ENCODE measurements at regions not wholly inside any gene's neighbourhood (a gene's known extent, or its start where the extent isn't known, plus 50 kb on each side); places are given as distances from the start of the nearest gene placed in this dataset.
"Not testable (repeated sequence)": the region's sequence is repeated elsewhere in the genome, so short reads cannot be mapped to it uniquely, and the experiment has no call there.

DNA sequence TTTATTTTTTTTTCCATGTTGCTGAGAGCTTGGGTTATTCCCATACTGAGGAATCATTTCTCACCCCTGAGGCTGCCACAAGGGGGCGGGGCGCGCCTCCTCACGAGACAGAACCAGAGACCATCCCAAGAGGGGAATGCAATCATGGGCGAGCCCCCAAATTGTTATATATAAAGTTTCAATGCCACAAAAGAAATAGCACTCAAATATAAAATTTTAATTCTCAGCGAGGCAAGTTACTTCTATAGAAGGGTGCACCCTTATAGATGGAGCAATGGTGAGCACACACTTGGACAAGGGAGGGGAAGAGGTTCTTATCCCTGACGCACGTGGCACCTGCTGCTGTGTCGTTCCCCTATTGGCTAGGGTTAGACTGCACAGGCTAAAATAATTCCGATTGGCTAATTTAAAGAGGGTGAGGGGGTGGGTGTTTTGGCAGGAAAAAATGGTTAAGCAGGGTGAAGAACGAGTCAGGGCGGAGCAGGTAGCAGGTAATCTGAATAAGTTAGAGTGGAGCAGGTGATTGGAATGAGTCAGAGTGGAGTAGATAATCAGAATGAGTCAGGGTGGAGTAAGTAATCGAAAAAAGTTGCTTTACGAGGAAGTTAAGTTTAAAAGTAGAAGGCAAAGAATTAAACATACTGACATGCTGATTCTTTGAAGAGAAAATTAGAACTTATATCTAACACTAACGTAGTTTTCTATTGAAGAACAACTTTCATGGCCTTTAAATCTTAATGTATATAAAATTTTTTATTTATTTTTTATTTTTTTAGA lies 177.5 kb downstream of the MTCL1 start:
- ATAC-seq (ENCODE audit: low FRiP score in 2 of 2) = no peak

DNA sequence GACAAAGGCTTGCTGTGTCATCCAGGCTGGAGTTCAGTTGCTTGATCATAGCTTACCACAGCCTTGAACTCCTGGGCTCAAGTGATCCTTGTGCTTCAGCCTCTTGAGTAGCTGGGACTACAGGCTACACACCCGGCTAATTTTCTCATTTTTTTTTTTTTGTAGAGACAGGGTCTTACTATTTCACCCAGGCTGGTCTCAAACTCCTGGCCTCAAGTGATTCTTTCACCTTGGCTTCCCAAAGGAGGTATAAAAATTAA lies 178.0 kb downstream of the MTCL1 start:
- no peaks in the 10 kb centered on the region for H3K4me1 ChIP-seq
- H3K27me3 ChIP-seq = no peaks in the 10 kb centered on the region
- no peak overlapping the region for H3K4me3 ChIP-seq
- ATAC-seq (ENCODE audit: low FRiP score in 2 of 2) (no peak), DNase-seq (no peak)
- H3K27ac ChIP-seq = no peak overlapping the region
- TF ChIP-seq, protein P1, sequence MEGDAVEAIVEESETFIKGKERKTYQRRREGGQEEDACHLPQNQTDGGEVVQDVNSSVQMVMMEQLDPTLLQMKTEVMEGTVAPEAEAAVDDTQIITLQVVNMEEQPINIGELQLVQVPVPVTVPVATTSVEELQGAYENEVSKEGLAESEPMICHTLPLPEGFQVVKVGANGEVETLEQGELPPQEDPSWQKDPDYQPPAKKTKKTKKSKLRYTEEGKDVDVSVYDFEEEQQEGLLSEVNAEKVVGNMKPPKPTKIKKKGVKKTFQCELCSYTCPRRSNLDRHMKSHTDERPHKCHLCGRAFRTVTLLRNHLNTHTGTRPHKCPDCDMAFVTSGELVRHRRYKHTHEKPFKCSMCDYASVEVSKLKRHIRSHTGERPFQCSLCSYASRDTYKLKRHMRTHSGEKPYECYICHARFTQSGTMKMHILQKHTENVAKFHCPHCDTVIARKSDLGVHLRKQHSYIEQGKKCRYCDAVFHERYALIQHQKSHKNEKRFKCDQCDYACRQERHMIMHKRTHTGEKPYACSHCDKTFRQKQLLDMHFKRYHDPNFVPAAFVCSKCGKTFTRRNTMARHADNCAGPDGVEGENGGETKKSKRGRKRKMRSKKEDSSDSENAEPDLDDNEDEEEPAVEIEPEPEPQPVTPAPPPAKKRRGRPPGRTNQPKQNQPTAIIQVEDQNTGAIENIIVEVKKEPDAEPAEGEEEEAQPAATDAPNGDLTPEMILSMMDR (IDR thresholded peaks at IDR 0.05) = no peak
- TF ChIP-seq EP300 (IDR thresholded peaks at IDR 0.05) (no peak), POLR2AphosphoS5 (IDR thresholded peaks at IDR 0.05) (no peak), POLR2A (IDR thresholded peaks at IDR 0.05) (no peak)
- H3K36me3 ChIP-seq = no peaks in the 10 kb centered on the region
- H3K9me3 ChIP-seq = peaks cover 0 to 27% (median 12%) of the 10 kb centered on the region in 4 donors
- WGBS, 2 donors = 88 to 96% methylated on average over 1 of the region's 1 CpG

More for the DNA sequence above, 177.5 kb downstream of the MTCL1 start:
- H3K4me1 ChIP-seq = no peaks in the 10 kb centered on the region
- H3K27ac ChIP-seq = no peak overlapping the region
- no peak for TF ChIP-seq POLR2AphosphoS5 (IDR thresholded peaks at IDR 0.05)
- H3K36me3 ChIP-seq = no peaks in the 10 kb centered on the region
- 79 to 83% methylated on average over 15 of the region's 15 CpGs for WGBS, 2 donors
- H3K9me3 ChIP-seq = peaks cover 0 to 27% (median 12%) of the 10 kb centered on the region in 4 donors
- DNase-seq = peak in 1 of 2 donors; percentile 26
- no peak overlapping the region for H3K4me3 ChIP-seq
- H3K27me3 ChIP-seq = no peaks in the 10 kb centered on the region

GRCh38 chr18:8887877-8888276 lies 182.5 kb downstream of the MTCL1 start:
- peaks cover 0 to 10% (median 7%) of the 10 kb centered on the region in 4 donors for H3K9me3 ChIP-seq
- not testable (repeated sequence) for H3K4me1 ChIP-seq; H3K27ac ChIP-seq; H3K27me3 ChIP-seq; H3K36me3 ChIP-seq; ATAC-seq (ENCODE audit: low FRiP score in 2 of 2); DNase-seq; H3K4me3 ChIP-seq
- WGBS, 2 donors = 85 to 89% methylated on average over 2 of the region's 2 CpGs

DNA sequence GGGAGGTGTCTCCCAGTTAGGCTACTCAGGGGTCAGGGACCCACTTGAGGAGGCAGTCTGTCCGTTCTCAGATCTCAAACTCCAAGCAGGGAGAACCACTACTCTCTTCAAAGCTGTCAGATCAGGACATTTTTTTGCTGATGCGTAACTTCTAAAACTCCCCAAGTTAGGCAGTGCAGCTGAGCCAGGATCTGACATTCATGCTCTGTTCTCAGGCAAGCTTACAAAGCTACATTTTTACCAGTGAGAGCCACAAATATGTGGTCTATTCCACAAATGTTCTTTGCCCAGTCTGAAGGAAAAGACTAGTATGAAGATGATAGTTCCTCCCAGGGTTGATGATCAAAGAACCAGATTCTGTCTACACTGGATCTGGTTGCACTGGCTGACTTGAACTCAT lies 184.1 kb downstream of the MTCL1 start:
- Histone ChIP-seq H3K9me3 (no peaks in the 10 kb centered on the region), H3K36me3 (no peaks in the 10 kb centered on the region), H3K27me3 (no peaks in the 10 kb centered on the region), H3K27ac (no peak overlapping the region), H3K4me1 (no peaks in the 10 kb centered on the region), H3K4me3 (no peak overlapping the region)
- WGBS, 2 donors = 71 to 89% methylated on average over 2 of the region's 2 CpGs
- TF ChIP-seq EP300 (IDR thresholded peaks at IDR 0.05) (no peak), POLR2AphosphoS5 (IDR thresholded peaks at IDR 0.05) (no peak), POLR2A (IDR thresholded peaks at IDR 0.05) (no peak)
- TF ChIP-seq, protein P1 (IDR thresholded peaks at IDR 0.05) = no peak
- ATAC-seq (ENCODE audit: low FRiP score in 2 of 2) (no peak), DNase-seq (no peak)

DNA sequence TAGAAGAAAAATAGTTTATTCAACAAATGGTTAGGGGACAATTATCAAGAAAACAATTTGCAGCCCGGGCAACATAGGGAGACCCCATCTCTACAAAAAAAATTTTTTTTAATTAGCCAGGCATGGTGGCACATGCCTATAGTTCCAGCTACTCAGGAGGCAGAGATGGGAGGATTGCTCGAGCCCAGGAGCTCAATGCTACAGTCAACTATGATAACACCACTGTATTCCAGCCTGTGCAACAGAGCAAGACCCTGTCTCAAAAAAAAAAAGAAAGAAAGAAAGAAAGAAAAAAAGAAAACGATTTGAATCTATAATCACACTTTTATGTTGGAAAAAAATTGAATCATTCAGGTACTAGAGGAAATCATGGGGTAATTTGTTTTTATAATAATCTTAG lies 185.1 kb downstream of the MTCL1 start:
- not testable (repeated sequence) for H3K27me3 ChIP-seq; H3K9me3 ChIP-seq; DNase-seq; H3K4me3 ChIP-seq; H3K27ac ChIP-seq; H3K36me3 ChIP-seq; ATAC-seq (ENCODE audit: low FRiP score in 2 of 2); H3K4me1 ChIP-seq
- whole genome bisulfite sequencing, 2 donors = 64 to 67% methylated on average over 3 of the region's 3 CpGs

GRCh38 chr18:8890957-8891464 lies 185.7 kb downstream of the MTCL1 start:
- DNase-seq = no peak
- TF ChIP-seq POLR2A (IDR thresholded peaks at IDR 0.05) = no peak
- TF ChIP-seq, protein P1 (IDR thresholded peaks at IDR 0.05) = no peak
- no peak for TF ChIP-seq EP300 (IDR thresholded peaks at IDR 0.05)
- TF ChIP-seq POLR2AphosphoS5 (IDR thresholded peaks at IDR 0.05) = no peak
- peak; percentile 63 to 70 for ATAC-seq (ENCODE audit: low FRiP score in 2 of 2)
- Histone ChIP-seq H3K4me1 (no peaks in the 10 kb centered on the region), H3K27ac (no peak overlapping the region), H3K9me3 (no peaks in the 10 kb centered on the region), H3K36me3 (no peaks in the 10 kb centered on the region), H3K4me3 (no peak overlapping the region), H3K27me3 (no peaks in the 10 kb centered on the region)
- 34 to 49% methylated on average over 4 of the region's 4 CpGs for WGBS, 2 donors
